ENCODE measurements at regions not wholly inside any gene's neighbourhood (a gene's known extent, or its start where the extent isn't known, plus 50 kb on each side); places are given as distances from the start of the nearest gene placed in this dataset.

DNA sequence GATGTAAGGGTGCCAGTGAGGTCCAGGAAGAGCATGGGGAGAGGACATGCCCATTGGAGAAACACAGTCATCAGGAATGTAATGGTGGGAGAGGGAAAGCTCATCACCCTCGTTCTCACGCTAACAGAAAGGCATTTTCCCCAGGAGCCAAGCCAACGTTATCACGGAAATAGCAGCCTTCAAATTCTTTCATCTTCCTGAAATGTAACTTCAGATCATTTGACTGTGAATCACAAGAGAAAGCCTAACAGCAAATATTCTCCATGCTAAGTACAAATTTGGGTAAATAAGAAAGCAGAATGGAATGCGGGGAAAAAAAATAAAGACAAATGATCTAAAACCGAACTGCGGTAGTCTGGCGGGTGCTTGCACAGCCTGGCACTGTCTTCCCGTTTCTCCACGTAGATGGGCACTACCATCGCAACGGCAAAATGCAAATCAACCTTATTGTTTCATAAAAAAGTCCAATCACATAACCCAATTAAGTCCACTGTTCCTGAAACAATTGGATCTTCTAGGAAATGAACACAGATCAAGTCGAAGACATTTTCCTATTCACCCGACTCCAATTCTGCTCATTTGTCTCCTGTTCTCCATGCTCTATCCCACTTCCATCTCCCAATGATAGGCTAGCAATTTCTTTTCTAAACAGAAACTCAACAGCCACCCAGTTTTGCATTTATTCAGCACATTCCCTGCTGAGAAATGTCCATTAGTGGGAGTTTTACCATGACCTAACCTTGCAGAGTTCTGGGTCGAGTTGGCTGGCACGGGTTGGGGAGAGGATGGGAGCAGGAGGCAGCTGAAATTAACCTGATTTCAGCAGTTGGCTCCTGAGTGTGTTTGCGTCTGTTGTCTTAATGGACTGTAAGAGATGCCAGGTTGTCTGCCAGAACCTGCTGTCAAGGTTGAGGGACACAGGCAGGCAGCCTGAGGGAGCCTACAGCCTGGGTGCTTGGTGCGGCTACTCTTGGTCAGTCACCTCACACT, 74.6 kb upstream of the FRMD4A start:
- DNase-seq (ENCODE audit: low spot score in 2 of 2) = no peak
- intact Hi-C loops (cut with DNase I; ENCODE audit: low total_unique reads) = no loop called here
- Histone ChIP-seq H3K4me1 (no peaks in the 10 kb centered on the region), H3K4me3 (no peak overlapping the region), H3K36me3 (no peaks in the 10 kb centered on the region), H3K27ac (no peak overlapping the region), H3K27me3 (peaks cover 0 to 11% of the 10 kb centered on the region in 2 donors), H3K9me3 (no peaks in the 10 kb centered on the region)
- TF ChIP-seq CTCF (IDR thresholded peaks at IDR 0.05) = no peak

DNA sequence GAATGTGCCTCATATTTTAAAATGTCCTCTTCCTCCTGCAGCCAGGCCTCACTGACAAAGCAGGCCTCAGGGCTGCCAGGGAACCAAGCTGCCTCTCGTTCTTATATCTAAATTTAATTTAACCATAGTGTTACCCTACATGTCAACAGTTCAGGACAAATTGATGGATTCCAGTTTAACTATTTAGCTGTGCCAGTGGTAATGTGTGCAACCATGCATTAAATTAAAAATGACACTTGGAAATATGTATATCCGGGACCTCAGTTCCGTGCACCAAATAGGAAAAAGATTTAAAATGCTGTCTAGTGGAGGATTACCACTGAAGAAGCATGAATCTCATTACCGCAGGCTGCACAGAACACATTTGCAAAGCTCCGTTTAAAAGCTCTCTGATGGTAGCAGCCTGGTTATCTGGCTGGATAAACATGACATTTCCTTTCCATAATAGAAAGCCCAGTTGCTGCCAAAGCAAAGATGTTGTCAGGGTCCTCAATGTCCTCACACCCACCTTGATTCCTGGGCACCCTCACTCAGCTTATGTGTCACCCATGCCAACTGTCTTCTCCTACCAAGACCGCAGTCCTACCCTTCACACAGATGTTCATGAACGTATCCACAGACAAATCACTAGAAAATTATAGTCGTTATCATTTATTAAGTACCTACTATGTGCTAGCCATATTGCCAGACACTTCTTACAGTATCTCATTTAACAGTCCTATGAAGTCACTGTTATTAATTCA, 73.3 kb upstream of the FRMD4A start:
- TF ChIP-seq POLR2A (IDR thresholded peaks at IDR 0.05) (no peak), POLR2AphosphoS5 (IDR thresholded peaks at IDR 0.05) (no peak), CTCF (IDR thresholded peaks at IDR 0.05) (no peak)
- intact Hi-C loops (cut with DNase I; ENCODE audit: low total_unique reads) = no loop called here
- Histone ChIP-seq H3K9me3 (no peaks in the 10 kb centered on the region), H3K4me3 (no peak overlapping the region), H3K27me3 (peaks cover 0 to 11% of the 10 kb centered on the region in 2 donors), H3K27ac (no peak overlapping the region), H3K36me3 (no peaks in the 10 kb centered on the region), H3K4me1 (no peaks in the 10 kb centered on the region)
- DNase-seq (ENCODE audit: low spot score in 2 of 2) = no peak

- Histone ChIP-seq H3K27me3 (peaks cover 0 to 11% of the 10 kb centered on the region in 2 donors), H3K9me3 (no peaks in the 10 kb centered on the region), H3K27ac (no peak overlapping the region), H3K36me3 (no peaks in the 10 kb centered on the region), H3K4me3 (no peak overlapping the region), H3K4me1 (no peaks in the 10 kb centered on the region)
- no peak for DNase-seq (ENCODE audit: low spot score in 2 of 2)
- TF ChIP-seq CTCF (IDR thresholded peaks at IDR 0.05) = no peak
- TF ChIP-seq POLR2A (IDR thresholded peaks at IDR 0.05) = no peak
- TF ChIP-seq POLR2AphosphoS5 (IDR thresholded peaks at IDR 0.05) = no peak
- intact Hi-C loops (cut with DNase I; ENCODE audit: low total_unique reads) = no loop called here
These were observed 72.6 kb upstream of the FRMD4A start for GRCh38 chr10:14403359-14403758.

DNA sequence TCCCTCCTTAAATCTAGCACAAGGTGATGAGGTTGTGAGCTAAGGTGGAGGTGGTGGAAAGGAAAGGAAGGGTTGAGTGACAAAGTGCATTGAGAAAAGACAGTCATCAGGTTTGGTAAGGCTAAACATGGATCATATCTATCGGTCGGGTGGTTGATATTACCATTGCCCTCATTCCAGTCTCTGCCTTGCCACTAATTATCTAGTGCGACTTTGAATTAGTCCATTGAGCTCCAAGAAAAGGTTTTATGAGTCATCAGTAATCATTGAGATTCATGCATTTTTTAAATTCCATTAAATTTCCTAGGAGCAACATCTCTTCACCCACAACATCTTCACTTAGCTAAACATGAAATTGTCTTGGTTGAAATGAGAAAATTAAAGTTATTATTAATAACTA, 68.9 kb upstream of the FRMD4A start:
- DNase-seq (ENCODE audit: low spot score in 2 of 2) = no peak
- TF ChIP-seq POLR2A (IDR thresholded peaks at IDR 0.05) = no peak
- no peak for TF ChIP-seq CTCF (IDR thresholded peaks at IDR 0.05)
- no peak for TF ChIP-seq POLR2AphosphoS5 (IDR thresholded peaks at IDR 0.05)
- no peaks in the 10 kb centered on the region for H3K4me1 ChIP-seq
- H3K27ac ChIP-seq = no peak overlapping the region
- intact Hi-C loops (cut with DNase I; ENCODE audit: low total_unique reads) = no loop called here
- H3K4me3 ChIP-seq = no peak overlapping the region
- H3K36me3 ChIP-seq = no peaks in the 10 kb centered on the region
- H3K27me3 ChIP-seq = peaks cover 0 to 5% of the 10 kb centered on the region in 2 donors
- H3K9me3 ChIP-seq = no peaks in the 10 kb centered on the region

- no peak for DNase-seq (ENCODE audit: low spot score in 2 of 2)
- Histone ChIP-seq H3K36me3 (no peaks in the 10 kb centered on the region), H3K9me3 (no peaks in the 10 kb centered on the region), H3K4me1 (no peaks in the 10 kb centered on the region), H3K27ac (no peak overlapping the region), H3K27me3 (peaks cover 0 to 5% of the 10 kb centered on the region in 2 donors), H3K4me3 (no peak overlapping the region)
- intact Hi-C loops (cut with DNase I; ENCODE audit: low total_unique reads) = no loop called here
- TF ChIP-seq POLR2A (IDR thresholded peaks at IDR 0.05) (no peak), CTCF (IDR thresholded peaks at IDR 0.05) (no peak)
These were observed 66.3 kb upstream of the FRMD4A start for GRCh38 chr10:14397066-14397465.

All from breast epithelium (tissue), 4 donors.